Head of caudate nucleus (tissue), 42 donors: ENCODE measurements at regions not wholly inside any gene's neighbourhood (a gene's known extent, or its start where the extent isn't known, plus 50 kb on each side); places are given as distances from the start of the nearest gene placed in this dataset.

Experiments used
- DNase-seq, 42 donors: peaks; one replicate each; pipeline versions ENCODE4 v3.0.0 to v3.0.0-alpha.2; 2020 to 2021; ENCODE audit warnings: mixed read lengths in 7 of 42
- intact Hi-C: fragments of 100-400 bp; cut with DNase I; formaldehyde crosslinking; loops from one replicate; pipeline ENCODE4 v1.15.0; 2022

GRCh38 chr2:31469648-31470047 lies 55.1 kb upstream of the XDH start:
- DNase-seq = no peak
- intact Hi-C loops = no loop called here

- DNase-seq = peak; percentile 11 to 90 (median 61)
- intact Hi-C loops = no loop called here
Observed at GRCh38 chr2:31467426-31467825, 52.9 kb upstream of the XDH start.
